BE2C (cell line): ENCODE measurements at regions not wholly inside any gene's neighbourhood (a gene's known extent, or its start where the extent isn't known, plus 50 kb on each side); places are given as distances from the start of the nearest gene placed in this dataset.

Experiments used
- DNase-seq: peaks from one replicate; pipeline ENCODE4 v3.0.0-alpha.2; 2020
- H3K27me3 ChIP-seq: fragments of 250-450 bp; sonication (Bioruptor Pico); 2 replicates; pipeline ENCODE4 v1.5.1; 2020; ENCODE audit warnings: mild to moderate bottlenecking
- H3K36me3 ChIP-seq: fragments of 250-450 bp; sonication (Bioruptor Pico); 2 replicates; pipeline ENCODE4 v1.5.1; 2020; ENCODE audit warnings: mild to moderate bottlenecking
- H3K4me1 ChIP-seq: fragments of 250-450 bp; sonication (Bioruptor Pico); 2 replicates; pipeline ENCODE4 v1.5.1; 2020
- H3K4me3 ChIP-seq: 2 replicates; pipeline ENCODE4 v1.5.1; 2011; ENCODE audit warnings: low read depth, low read length
- H3K9me3 ChIP-seq: fragments of 250-450 bp; sonication (Bioruptor Pico); 2 replicates; pipeline ENCODE4 v1.5.1; 2020
- TF ChIP-seq, protein P1 (sequence below): IDR thresholded peaks from 2 replicates; pipeline ENCODE4 v1.5.1; 2012; ENCODE audit warnings: mild to moderate bottlenecking, low read depth, low read length

DNA sequence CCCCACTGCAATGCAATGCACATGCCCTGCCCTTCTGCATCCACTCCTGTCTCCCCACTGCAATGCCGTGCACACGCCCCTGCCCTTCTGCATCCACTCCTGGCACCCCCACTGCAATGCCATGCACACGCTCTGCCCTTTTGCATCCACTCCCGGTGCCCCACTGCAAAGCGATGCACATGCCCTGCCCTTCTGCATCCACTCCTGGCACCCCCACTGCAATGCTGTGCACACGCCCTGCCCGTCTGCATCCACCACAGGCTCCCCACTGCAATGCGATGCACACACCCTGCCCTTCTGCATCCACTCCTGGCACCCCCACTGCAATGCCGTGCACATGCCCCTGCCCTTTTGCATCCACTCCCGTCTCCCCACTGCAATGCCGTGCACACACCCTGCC, 98.1 kb downstream of the KCTD15 start:
- DNase-seq = no peak
- H3K4me1 ChIP-seq = no peaks in the 10 kb centered on the region
- H3K4me3 ChIP-seq = no peak overlapping the region
- TF ChIP-seq, protein P1, sequence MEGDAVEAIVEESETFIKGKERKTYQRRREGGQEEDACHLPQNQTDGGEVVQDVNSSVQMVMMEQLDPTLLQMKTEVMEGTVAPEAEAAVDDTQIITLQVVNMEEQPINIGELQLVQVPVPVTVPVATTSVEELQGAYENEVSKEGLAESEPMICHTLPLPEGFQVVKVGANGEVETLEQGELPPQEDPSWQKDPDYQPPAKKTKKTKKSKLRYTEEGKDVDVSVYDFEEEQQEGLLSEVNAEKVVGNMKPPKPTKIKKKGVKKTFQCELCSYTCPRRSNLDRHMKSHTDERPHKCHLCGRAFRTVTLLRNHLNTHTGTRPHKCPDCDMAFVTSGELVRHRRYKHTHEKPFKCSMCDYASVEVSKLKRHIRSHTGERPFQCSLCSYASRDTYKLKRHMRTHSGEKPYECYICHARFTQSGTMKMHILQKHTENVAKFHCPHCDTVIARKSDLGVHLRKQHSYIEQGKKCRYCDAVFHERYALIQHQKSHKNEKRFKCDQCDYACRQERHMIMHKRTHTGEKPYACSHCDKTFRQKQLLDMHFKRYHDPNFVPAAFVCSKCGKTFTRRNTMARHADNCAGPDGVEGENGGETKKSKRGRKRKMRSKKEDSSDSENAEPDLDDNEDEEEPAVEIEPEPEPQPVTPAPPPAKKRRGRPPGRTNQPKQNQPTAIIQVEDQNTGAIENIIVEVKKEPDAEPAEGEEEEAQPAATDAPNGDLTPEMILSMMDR = no peak
- no peaks in the 10 kb centered on the region for H3K36me3 ChIP-seq
- no peaks in the 10 kb centered on the region for H3K9me3 ChIP-seq
- no peaks in the 10 kb centered on the region; the same call in none of the 2 replicates for H3K27me3 ChIP-seq

DNA sequence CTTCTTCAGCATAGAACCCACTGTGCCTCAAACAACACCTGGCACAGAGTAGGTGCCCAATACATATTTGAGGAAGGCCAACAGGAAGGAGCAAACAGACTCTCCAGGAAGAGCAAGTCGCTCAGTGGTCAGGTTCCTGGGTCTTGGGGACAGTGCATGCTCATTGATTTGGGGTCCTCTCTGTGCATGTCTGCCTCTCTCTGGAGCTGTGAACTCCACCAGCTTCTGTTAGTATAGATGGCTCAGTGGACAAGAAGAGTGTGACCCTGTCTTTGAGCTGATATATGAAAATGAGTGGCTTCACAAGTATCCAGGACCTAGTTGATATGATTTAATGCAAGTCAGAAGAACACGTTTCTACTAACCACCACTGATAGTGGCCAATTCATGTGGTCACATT, 98.7 kb downstream of the KCTD15 start:
- Histone ChIP-seq H3K27me3 (no peaks in the 10 kb centered on the region; the same call in none of the 2 replicates), H3K36me3 (no peaks in the 10 kb centered on the region), H3K9me3 (no peaks in the 10 kb centered on the region), H3K4me3 (no peak overlapping the region), H3K4me1 (no peaks in the 10 kb centered on the region)
- no peak for DNase-seq
- TF ChIP-seq, protein P1 = no peak

DNA sequence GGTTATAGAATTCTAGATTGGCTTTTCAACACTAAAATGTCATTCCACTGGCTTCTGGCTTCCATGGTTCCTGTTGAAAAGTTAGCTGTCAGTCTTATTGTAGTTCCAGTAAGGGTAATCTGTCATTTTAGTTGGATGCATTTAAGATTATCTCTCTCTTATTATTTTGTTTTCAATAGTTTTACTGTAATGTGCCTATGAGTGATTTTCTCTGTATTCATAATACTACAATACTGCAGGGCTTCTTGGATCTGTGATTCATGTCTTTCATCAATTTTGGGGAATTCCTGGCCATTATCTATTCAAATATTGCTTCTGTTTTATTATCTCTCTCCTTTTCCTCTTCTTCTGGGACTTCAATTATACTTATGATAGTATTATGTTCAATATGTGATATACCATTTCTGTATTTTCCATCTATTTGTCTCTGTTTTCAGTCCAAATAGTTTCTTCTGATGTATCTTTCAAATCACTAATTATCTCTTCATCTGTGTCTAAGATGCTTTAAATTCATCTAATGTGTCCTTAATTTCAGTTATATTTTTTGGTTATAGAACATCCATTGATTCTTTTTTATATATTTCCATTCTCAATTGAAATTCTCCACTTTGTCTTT, 101.5 kb downstream of the KCTD15 start:
- H3K9me3 ChIP-seq = no peaks in the 10 kb centered on the region
- no peaks in the 10 kb centered on the region for H3K36me3 ChIP-seq
- no peaks in the 10 kb centered on the region; the same call in none of the 2 replicates for H3K27me3 ChIP-seq
- H3K4me3 ChIP-seq = no peak overlapping the region
- TF ChIP-seq, protein P1 = no peak
- DNase-seq = no peak
- H3K4me1 ChIP-seq = no peaks in the 10 kb centered on the region; the same call in 1 of the 2 replicates

DNA sequence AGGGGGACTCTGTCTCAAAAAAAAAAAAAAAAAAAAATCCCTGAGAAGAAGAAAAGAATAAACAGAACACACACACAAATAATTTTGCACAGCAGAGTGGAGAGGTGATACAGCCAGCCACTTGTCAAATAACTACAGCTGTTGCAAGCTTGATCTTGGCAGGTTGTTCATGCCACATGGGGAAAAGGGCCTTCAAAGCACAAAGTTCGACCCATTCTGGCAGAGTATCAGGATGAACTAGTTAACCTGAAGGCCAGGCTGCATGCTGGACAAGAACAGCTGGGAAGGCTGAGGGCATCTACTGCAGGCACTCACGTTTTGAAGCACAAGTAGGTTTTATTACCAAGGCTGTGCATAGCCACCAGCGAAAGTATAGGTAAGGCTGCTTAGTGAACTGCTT, 104.1 kb downstream of the KCTD15 start:
- DNase-seq = no peak
- Histone ChIP-seq H3K36me3 (no peaks in the 10 kb centered on the region), H3K4me1 (no peaks in the 10 kb centered on the region; the same call in 1 of the 2 replicates), H3K9me3 (no peaks in the 10 kb centered on the region), H3K4me3 (no peak overlapping the region), H3K27me3 (peaks cover 8% of the 10 kb centered on the region)
- TF ChIP-seq, protein P1 = no peak

DNA sequence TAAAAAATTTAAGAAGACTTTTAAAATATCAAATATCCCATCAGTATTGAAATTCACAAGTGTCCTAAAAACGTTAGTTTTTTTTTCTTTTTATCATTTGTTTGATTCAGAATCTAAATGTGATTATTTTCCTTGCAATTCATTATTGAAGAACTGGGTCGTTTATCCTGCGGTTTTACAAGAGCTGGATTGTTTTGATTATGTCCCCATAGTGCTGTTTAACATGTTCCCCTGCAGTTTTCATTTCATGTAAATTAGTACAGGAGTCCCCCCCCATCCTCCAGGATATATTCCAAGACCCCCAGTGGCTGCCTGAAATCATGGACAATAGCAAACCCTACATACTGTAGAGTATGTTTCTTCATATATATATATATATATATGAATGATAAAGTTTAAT, 105.7 kb downstream of the KCTD15 start:
- Histone ChIP-seq H3K4me3 (no peak overlapping the region), H3K27me3 (peaks cover 21% of the 10 kb centered on the region), H3K36me3 (no peaks in the 10 kb centered on the region), H3K9me3 (no peaks in the 10 kb centered on the region), H3K4me1 (no peaks in the 10 kb centered on the region; the same call in 1 of the 2 replicates)
- TF ChIP-seq, protein P1 = no peak
- DNase-seq = no peak

DNA sequence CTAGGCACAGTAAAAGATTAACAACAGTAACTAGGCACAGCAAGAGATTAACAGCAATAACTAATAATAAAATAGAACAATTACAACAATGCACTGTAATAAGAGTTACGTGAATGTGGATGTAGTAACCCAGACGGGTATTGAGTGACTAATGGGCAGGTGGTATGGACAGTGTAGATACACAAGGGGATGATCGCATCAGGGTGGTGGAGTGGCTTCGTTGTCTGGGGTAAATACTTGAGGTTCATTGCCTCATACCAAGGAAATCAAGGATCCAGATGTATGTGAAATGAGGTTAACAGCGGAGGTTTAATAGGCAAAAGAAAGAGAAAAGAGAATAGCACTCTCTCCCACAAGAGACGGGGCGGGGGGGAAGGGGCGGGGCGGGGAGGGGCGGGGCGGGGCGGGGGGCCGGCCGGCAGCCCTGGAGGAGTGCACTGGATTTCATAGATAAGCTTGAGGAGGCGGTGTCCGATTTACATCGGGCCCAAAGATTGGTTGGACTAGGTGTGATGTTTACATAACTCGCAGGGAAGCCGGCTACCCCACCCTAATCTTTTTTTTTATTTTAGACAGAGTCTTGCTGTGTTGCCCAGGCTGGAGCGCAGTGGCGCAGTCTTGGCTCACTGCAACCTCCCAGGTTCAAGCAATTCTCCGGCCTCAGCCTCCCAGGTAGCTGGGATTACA, 106.3 kb downstream of the KCTD15 start:
- no peak for DNase-seq

More for the DNA sequence above, 106.3 kb downstream of the KCTD15 start:
- no peaks in the 10 kb centered on the region for H3K9me3 ChIP-seq
- TF ChIP-seq, protein P1 = no peak
- no peak overlapping the region for H3K4me3 ChIP-seq
- H3K4me1 ChIP-seq = no peaks in the 10 kb centered on the region; the same call in 1 of the 2 replicates
- no peaks in the 10 kb centered on the region for H3K36me3 ChIP-seq
- peaks cover 26% of the 10 kb centered on the region for H3K27me3 ChIP-seq
